K562 (cell line): ENCODE measurements at regions not wholly inside any gene's neighbourhood (a gene's known extent, or its start where the extent isn't known, plus 50 kb on each side); places are given as distances from the start of the nearest gene placed in this dataset.

ENCODE experiments used
- ATAC-seq: fragments of 200-7000 bp; cut with Tn5 transposase; 3 replicates; pipeline ENCODE4 v1.9.1; 2020; ENCODE audit warnings: moderate library complexity
- BruUV-seq: library from RNA; stranded (reverse); fragments of 400-500 nt; replicated peaks from 2 replicates; lab custom pipeline; 2021; lab: Mats Ljungman, UMichigan
- CTCF ChIA-PET: fragments of 300-600 bp; formaldehyde crosslinking; extraction: SDS; loops from one replicate; lab custom pipeline; 2021; ENCODE audit warnings: low intra/inter-chr PET ratio; lab: Yijun Ruan, JAX
- POLR2A ChIA-PET: fragments of 300-600, 350-650 bp; sonication (Branson Sonifier 250); formaldehyde crosslinking; extraction: SDS; loops from one replicate; lab custom pipeline; 2021; ENCODE audit warnings: antibody characterized with exemption, inconsistent platforms; lab: Yijun Ruan, JAX
- DNase-seq, 4 experiments: peaks; one replicate each; pipeline versions ENCODE4 v3.0.0 to v3.0.0-alpha.2; 2011 to 2018; ENCODE audit warnings: low spot score in 3 of 4, mixed read lengths in 3 of 4; ENCODE audit errors: extremely low read depth in 1 of 4
- FAIRE-seq: peaks from 2 replicates; lab custom pipeline; 2011; peaks lifted over from hg19 to GRCh38; lab: Jason Lieb, UNC
- H2AFZ ChIP-seq: 2 replicates; pipeline ENCODE4 v1.6.0; 2011; ENCODE audit warnings: low read depth, low read length, control low read depth, inconsistent platforms
- H3K27ac ChIP-seq: fragments of 200-600 bp; 3 replicates; pipeline ENCODE4 v1.8.0; 2011; ENCODE audit warnings: low read depth, mild to moderate bottlenecking, control low read depth, inconsistent platforms, low read length, moderate library complexity, mixed read lengths; ENCODE audit errors: extremely low read depth
- H3K27me3 ChIP-seq, 2 experiments: fragments of 300-600 bp in 1 of 2; 2 replicates in 1 of 2; 3 replicates in 1 of 2; pipeline versions ENCODE4 v1.6.0 to v1.8.0; 2011; ENCODE audit warnings: inconsistent platforms in 2 of 2, low read length in 2 of 2, mild to moderate bottlenecking in 1 of 2, mixed read lengths in 1 of 2, moderate library complexity in 1 of 2; ENCODE audit not compliant: control insufficient read depth in 2 of 2, insufficient read depth in 2 of 2
- H3K36me3 ChIP-seq: fragments of 300-600 bp; 3 replicates; pipeline ENCODE4 v1.8.0; 2011; ENCODE audit warnings: mild to moderate bottlenecking, low read length, inconsistent platforms; ENCODE audit not compliant: control insufficient read depth, insufficient read depth
- H3K4me1 ChIP-seq, 2 experiments: fragments of 200-600 bp in 1 of 2; replicated peaks in 1 of 2; 2 replicates in 1 of 2; 3 replicates in 1 of 2; pipeline versions ENCODE4 v1.5.1 to v1.8.0; 2011; ENCODE audit warnings: inconsistent platforms in 2 of 2, low read length in 2 of 2, mild to moderate bottlenecking in 1 of 2, mixed read lengths in 1 of 2, moderate library complexity in 1 of 2; ENCODE audit not compliant: control insufficient read depth in 2 of 2, insufficient read depth in 2 of 2
- H3K4me2 ChIP-seq: 2 replicates; pipeline ENCODE4 v1.6.1; 2011; ENCODE audit warnings: low read length, control low read depth, inconsistent platforms, mixed read lengths; ENCODE audit not compliant: insufficient read depth
- H3K4me3 ChIP-seq: fragments of 200-600 bp; sonication (generic), shearing (Covaris generic); 2 replicates; pipeline ENCODE4 v1.5.1; 2016; ENCODE audit warnings: control low read depth, inconsistent platforms
- H3K79me2 ChIP-seq: fragments of 200-600 bp; 3 replicates; pipeline ENCODE4 v1.8.0; 2011; ENCODE audit warnings: low read length, inconsistent platforms; ENCODE audit not compliant: control insufficient read depth, insufficient read depth
- H3K9ac ChIP-seq, 2 experiments: 2 replicates each; pipeline versions ENCODE4 v1.6.0 to v1.6.1; 2011; ENCODE audit warnings: low read depth in 2 of 2, low read length in 2 of 2, control low read depth in 1 of 2, inconsistent platforms in 1 of 2, mild to moderate bottlenecking in 1 of 2, mixed read lengths in 1 of 2; ENCODE audit not compliant: insufficient read depth in 1 of 2
- H3K9me1 ChIP-seq: one replicate; pipeline ENCODE4 v1.6.0; 2011; ENCODE audit warnings: inconsistent platforms, mild to moderate bottlenecking, low read length, moderate library complexity; ENCODE audit not compliant: control insufficient read depth, insufficient read depth
- H3K9me3 ChIP-seq: replicated peaks from 2 replicates; pipeline ENCODE4 v1.5.1; 2011; ENCODE audit warnings: low read depth, low read length, inconsistent platforms; ENCODE audit not compliant: control insufficient read depth, insufficient read depth
- H4K20me1 ChIP-seq: replicated peaks from 2 replicates; pipeline ENCODE4 v1.6.1; 2011; ENCODE audit warnings: low read length, inconsistent platforms, mixed read lengths; ENCODE audit not compliant: control insufficient read depth, insufficient read depth
- CCAR2 ChIP-seq: fragments of 200-400 bp; formaldehyde crosslinking; IDR thresholded peaks from 2 replicates; pipeline ENCODE4 v1.6.1; 2017; ENCODE audit warnings: mild to moderate bottlenecking, low read depth, low read length
- MBD2 ChIP-seq: sonication (generic); IDR thresholded peaks from 2 replicates; pipeline ENCODE4 v1.6.1; 2016; ENCODE audit warnings: low read depth, borderline replicate concordance
- NFATC3 ChIP-seq: fragments of 450-650 bp; IDR thresholded peaks from 2 replicates; pipeline ENCODE4 v1.6.1; 2017; ENCODE audit warnings: mild to moderate bottlenecking
- UBTF ChIP-seq, 2 experiments: IDR thresholded peaks; 2 replicates each; pipeline ENCODE4 v1.6.1; 2012; ENCODE audit warnings: improper control_type of control experiment in 2 of 2, low read depth in 2 of 2, low read length in 2 of 2, borderline replicate concordance in 1 of 2
- ZBTB12 ChIP-seq: fragments of 250-450 bp; sonication (Bioruptor Pico); IDR thresholded peaks from 2 replicates; pipeline ENCODE4 v1.4.0; 2020
- ZBTB49 ChIP-seq: sonication (generic); formaldehyde crosslinking; IDR thresholded peaks from 2 replicates; pipeline ENCODE4 v1.8.0; 2022; ENCODE audit warnings: missing genetic modification reagents, mild to moderate bottlenecking, borderline replicate concordance
- WGBS: fragments of 100-300 bp; shearing (Covaris generic); methylation state at CpG from one replicate; pipeline ENCODE4 v1.1.6; 2016; ENCODE audit warnings: low coverage, mixed read lengths; ENCODE audit not compliant: insufficient coverage; ENCODE audit errors: missing lambda C conversion rate; 5-methylcytosine and 5-hydroxymethylcytosine counted together
- in situ Hi-C: fragments of 300-500 bp; cut with MboI; formaldehyde crosslinking; loops from 4 replicates; pipeline ENCODE4 v1.15.0; 2018; ENCODE audit warnings: inconsistent platforms, mixed read lengths
- intact Hi-C: fragments of 100-400 bp; cut with micrococcal nuclease; formaldehyde crosslinking; loops from 2 replicates; pipeline ENCODE4 v1.14.2; 2022

DNA sequence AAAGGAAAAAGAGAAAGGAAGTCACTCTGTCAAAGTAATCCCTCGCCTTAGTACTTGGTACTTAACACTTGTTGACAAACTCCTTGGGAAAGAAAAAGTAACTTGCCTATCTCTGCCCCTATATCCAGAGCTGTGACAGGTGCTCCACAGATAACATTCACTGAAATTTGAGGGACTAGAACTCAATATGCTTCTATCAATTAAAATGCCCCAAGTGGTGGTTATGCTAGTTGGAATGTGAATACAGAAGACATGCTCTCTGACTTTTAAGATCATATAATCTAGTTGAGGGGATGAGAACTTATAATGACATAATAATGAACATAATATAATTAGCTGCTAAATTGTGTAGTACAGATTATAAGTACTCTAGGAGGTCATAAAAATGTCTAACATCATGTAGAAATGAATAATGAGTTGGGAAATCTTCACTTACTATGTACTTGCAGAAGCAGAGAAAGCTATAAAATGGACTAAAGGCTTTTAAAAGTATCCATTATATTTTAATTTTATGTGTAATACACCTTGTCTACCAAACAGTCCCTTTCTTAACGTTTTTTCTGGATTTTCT is 153.1 kb upstream of the CCDC54 start:
- H3K36me3 ChIP-seq: no peaks in the 10 kb centered on the region
- H3K4me1 ChIP-seq: no peaks in the 10 kb centered on the region
- DNase-seq (no peak), ATAC-seq (no peak), FAIRE-seq (no peak)
- H3K4me2 ChIP-seq: no peak overlapping the region
- H3K27me3 ChIP-seq: no peaks in the 10 kb centered on the region
- intact Hi-C loops (no loop called here), in situ Hi-C loops (no loop called here)
- H3K27ac ChIP-seq: no peak overlapping the region
- H3K9ac ChIP-seq: no peak overlapping the region
- WGBS: 0% methylated on average over 2 of the region's 2 CpGs
- TF ChIP-seq NFATC3: no peak
- no peak for TF ChIP-seq MBD2
- no peak for TF ChIP-seq ZBTB49 (CRISPR knock-in tag)
- no peak for TF ChIP-seq UBTF (IDR thresholded peaks at IDR 0.05; ENCODE audit: borderline replicate concordance in 1 of 2, low read depth in 2 of 2, low read length in 2 of 2)
- TF ChIP-seq ZBTB12 (CRISPR knock-in tag): no peak
- no peak for TF ChIP-seq CCAR2
- ChIA-PET CTCF (no interaction called here), POLR2A (no interaction called here)
- no peak overlapping the region for H3K4me3 ChIP-seq
- no peaks in the 10 kb centered on the region for H3K9me3 ChIP-seq
- H3K79me2 ChIP-seq: no peaks in the 10 kb centered on the region
- H4K20me1 ChIP-seq: no peaks in the 10 kb centered on the region
- no TSS peak for BruUV-seq
- no peak overlapping the region for H2AFZ ChIP-seq
- no peaks in the 10 kb centered on the region for H3K9me1 ChIP-seq
